GM19438 (cell line): ENCODE measurements at regions not wholly inside any gene's neighbourhood (a gene's known extent, or its start where the extent isn't known, plus 50 kb on each side); places are given as distances from the start of the nearest gene placed in this dataset.
A peak's percentile ranks its signal among the peaks of the same experiment; 100 is the strongest.

Source experiments
- ATAC-seq: cut with Tn5 transposase; IDR thresholded peaks from one replicate; pipeline ENCODE4 v1.9.1; 2021; ENCODE audit warnings: low read depth; ENCODE audit not compliant: unreplicated experiment

GRCh38 chr12:126757326-126757725, 1509.6 kb upstream of the TMEM132C start:
- ATAC-seq: no peak

- ATAC-seq: no peak
Measured at GRCh38 chr12:126760092-126760491, 1506.9 kb upstream of the TMEM132C start.

DNA sequence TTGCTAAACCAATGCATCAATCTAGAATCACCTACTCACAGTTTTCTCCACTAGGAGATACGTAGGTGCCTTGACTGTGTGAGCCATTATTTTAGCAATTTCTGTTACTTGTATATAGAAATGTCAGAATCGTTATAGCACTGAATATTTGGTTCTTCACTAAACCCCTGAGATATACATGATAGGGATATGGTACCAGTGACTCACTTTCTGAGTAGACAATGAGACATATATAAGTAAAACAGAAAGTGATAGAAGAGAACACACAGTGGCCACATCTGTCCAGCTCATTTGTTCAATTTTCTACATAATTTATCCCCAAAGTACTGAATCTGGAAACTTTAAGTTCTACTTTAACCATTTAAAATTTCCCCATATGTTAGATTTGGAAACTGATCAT, 1505.5 kb upstream of the TMEM132C start:
- no peak for ATAC-seq

DNA sequence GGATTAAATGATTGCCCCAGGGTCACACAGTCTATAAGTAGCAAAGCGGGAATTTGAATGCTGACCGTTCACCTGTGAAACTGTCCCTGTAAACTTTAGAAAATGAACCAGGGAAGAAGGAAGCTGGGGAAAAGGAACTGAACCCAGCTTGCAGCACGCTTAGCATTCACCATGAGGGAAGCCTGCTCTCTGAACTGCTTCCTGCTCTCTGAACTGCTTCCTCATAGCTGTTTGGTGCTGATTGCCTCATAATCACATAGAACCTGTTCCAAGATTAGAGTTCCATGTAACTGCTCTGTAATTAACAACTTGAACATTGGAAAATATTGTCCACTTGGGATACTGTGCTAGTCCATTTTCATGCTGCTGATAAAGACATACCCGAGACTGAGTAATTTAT, 1504.8 kb upstream of the TMEM132C start:
- no peak for ATAC-seq

DNA sequence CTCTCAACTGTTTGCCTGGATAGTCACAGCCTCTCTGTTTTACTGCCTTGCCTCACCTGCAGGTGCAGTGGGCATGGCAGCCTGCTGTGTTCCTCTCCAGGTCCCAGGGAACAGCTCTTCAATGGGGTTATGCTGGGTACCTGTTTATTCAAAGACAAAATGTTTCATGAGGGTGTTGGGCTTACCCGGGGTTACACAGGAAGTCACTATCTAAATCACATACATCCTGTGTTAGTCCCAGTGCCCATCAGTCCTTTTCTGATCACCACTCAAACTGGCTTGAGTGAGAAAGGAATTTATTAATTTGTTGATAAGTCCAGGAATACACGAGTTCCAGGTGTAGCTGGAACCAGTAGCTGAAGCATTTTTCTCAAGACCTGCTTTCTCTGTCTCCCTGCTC, 1503.6 kb upstream of the TMEM132C start:
- ATAC-seq: no peak

DNA sequence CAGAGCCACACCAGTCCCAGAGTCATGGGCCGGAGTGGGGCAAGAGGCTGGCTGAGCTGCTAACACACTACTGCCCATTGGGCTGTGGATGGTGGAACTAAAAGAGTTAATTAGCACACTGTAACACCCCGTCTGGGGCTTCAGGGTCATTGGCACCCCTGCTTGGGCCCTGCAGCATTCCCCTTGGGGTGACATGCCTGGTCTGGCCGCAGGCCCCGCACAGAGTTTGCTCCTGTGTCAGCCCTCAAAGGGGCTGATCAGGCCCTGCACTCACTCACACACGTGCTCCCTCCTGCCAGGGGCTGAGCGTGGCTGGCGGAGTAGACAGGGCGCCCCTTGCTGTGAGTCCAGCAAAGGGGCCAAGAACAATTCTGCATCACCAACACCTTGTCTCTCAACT, 1499.6 kb upstream of the TMEM132C start:
- ATAC-seq: no peak

- ATAC-seq: no peak
Measured at GRCh38 chr12:126768517-126768916, 1498.5 kb upstream of the TMEM132C start.

- no peak for ATAC-seq
Measured at GRCh38 chr12:126770188-126770587, 1496.8 kb upstream of the TMEM132C start.

DNA sequence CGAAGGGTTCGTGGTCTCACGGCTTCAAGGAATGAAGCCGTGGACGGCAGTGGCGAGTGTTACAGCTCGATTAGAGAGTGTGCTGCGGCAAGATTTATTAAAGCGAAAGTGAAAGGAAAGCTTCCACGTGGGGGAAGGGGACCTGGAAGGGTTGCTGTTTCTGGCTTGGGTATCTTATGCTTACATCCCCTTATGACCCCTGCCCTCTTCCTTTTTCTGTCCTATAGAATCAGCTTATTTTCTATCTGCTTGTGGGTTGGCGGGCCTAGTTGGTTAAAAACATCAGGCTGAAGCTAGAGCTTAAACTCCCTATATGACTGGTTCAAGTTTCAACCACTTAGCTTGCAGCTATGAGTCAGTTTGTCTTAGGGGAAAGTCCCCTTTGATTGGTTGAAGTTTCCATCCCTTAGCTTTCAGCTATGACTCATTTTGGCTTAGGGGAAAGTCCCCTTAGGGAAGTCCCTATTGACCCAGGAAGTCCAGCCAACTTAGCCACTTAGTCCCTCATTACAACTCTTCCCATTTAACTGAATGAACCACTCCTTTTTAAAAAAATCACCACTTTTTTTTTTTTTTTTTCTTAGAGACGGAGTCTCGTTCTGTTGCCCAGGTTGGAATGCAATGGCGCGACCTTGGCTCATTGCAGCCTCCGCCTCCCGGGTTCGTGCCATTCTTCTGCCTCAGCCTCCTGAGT, 1494.7 kb upstream of the TMEM132C start:
- peak; percentile 82 for ATAC-seq

GRCh38 chr12:126773012-126773411, 1494.0 kb upstream of the TMEM132C start:
- no peak for ATAC-seq

- ATAC-seq: no peak
Measured at GRCh38 chr12:126773491-126773890, 1493.5 kb upstream of the TMEM132C start.

DNA sequence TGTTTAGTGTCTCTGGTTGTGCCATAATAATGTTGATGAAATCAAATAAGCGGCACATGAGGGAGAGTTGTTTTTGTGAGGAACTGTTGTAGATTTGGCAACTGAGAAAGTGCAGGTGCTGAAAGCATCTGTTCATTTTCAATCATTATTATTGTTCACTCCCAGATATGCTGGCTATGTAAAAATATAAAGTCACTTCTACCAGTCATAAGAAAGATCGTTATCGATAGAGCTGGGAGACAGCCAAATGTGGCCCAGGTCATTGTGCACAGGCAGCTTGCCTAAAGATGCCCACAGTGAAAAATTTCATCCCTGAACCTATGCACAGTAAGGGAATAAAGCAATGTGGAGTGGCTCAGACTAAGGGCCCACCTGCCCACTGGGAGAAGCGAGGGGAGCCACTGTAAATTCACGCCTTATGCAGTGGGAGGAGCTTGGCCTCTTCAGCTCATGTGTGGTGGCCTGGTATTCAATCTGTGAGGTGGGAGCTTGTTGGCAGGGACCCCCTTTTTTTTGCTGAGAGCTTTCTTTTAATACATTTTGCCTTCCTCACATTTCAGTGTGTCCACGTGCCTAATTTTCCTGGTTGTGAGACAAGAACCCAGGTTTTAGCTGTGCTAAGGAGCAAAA, 1490.8 kb upstream of the TMEM132C start:
- no peak for ATAC-seq

DNA sequence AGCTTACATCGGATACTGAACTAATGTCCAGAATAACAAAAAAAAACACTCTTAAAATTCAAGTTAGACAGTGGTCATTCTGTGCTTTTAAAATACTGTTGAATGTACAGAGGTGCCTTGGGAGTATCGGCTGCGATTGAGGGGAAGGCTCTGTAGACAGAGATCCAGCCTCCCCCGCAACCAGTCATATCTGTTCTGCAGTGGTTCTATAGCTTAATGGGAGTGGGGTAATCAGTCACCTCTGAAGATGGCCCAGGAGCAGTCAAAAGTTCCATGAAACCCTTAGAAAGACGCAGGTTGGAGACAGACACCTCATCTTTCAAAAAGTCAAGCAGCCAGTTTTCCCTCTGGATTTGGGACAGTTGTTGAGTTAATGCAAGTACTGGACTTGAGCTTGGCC, 1486.6 kb upstream of the TMEM132C start:
- ATAC-seq: no peak

GRCh38 chr12:126781593-126781992, 1485.4 kb upstream of the TMEM132C start:
- ATAC-seq: no peak

- no peak for ATAC-seq
Measured at GRCh38 chr12:126782083-126782482, 1484.9 kb upstream of the TMEM132C start.

DNA sequence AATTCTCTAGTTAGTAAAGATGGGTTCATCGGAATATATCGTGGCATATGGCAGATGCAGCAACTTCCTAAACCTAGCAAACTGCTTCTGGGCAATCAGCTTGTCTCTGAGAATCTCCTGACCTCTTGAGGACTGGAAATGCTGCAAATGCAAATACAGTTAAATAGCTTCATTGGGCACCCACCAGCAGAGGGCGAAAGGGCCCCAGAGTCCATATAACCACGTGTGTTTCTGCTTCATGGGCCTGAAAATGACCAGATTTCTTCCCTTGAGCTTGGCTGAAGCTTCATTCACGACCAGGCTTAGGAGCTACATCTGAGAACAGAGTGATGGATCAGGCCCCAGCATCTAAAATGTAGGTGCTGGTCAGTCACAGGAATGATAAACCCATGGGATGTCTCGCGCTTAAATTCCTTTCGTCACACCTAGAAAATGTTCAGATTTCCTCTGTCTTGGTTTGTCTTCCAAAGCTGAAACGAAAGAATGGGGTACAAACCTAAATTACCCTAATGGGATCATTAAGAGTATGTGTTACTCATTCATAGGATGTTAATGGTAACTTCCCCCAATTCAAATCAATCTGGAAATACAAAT, 1482.5 kb upstream of the TMEM132C start:
- ATAC-seq: no peak

- no peak for ATAC-seq
Measured at GRCh38 chr12:126789963-126790362, 1477.0 kb upstream of the TMEM132C start.

GRCh38 chr12:126791122-126791521, 1475.8 kb upstream of the TMEM132C start:
- ATAC-seq: no peak

DNA sequence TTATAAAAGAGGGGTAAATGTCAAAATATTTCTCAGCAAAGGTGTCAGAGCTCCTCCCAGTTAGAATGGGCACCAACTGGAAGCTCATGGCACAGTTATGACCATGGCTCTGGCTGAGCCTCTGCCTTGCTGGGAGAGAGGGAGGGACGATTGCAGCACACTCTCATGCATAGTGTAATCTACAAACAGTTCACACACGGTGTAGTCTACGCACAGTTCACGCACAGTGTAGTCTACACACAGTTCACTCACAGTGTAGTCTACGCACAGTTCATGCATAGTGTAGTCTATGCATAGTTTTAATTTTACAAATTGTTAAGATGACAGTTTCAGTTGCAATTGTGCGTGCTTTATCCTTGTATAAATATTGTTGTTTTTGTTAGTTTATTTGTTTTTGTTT, 1474.6 kb upstream of the TMEM132C start:
- no peak for ATAC-seq

- ATAC-seq: no peak
Measured at GRCh38 chr12:126797525-126797924, 1469.4 kb upstream of the TMEM132C start.

GRCh38 chr12:126798449-126798848, 1468.5 kb upstream of the TMEM132C start:
- no peak for ATAC-seq

DNA sequence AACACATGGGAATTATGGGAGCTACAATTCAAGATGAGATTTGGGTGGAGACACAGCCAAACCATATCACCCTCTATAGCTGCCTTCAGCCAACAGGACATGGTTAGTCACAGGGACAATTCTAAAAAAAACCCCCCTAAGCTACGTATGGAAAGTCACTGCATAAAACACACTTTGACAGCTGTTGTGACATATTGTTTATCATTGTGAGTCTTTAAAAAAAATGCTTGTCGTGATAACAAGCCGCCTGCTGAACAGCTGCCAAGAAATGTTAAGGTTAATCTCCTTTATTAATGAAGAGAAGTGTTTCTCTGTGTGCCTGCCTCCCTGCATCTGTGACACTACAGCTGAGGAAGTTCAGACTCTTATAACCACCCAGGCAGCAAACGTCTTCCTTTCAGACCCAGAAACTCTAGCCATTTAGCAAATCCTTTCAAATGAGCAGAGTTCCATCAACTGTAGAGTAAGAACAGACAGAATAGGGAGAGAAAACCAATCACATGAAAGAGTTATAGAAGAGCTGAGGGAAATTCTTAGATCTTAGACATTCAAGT, 1459.6 kb upstream of the TMEM132C start:
- no peak for ATAC-seq
